GM12878 (cell line): ENCODE measurements at regions not wholly inside any gene's neighbourhood (a gene's known extent, or its start where the extent isn't known, plus 50 kb on each side); places are given as distances from the start of the nearest gene placed in this dataset.

Source experiments
- ATAC-seq: fragments of 200-7000 bp; cut with Tn5 transposase; 3 replicates; pipeline ENCODE4 v1.9.1; 2020; ENCODE audit warnings: mild to moderate bottlenecking, moderate library complexity
- BruUV-seq: library from RNA; stranded (reverse); fragments of 400-500 nt; replicated peaks from 2 replicates; lab custom pipeline; 2021; lab: Mats Ljungman, UMichigan
- CTCF ChIA-PET: fragments of 300-600 bp; sonication (Branson Sonifier 250); formaldehyde crosslinking; extraction: SDS; loops from one replicate; lab custom pipeline; 2021; ENCODE audit warnings: inconsistent platforms; lab: Yijun Ruan, JAX
- POLR2A ChIA-PET: fragments of 350-600 bp; formaldehyde crosslinking; extraction: SDS; loops from one replicate; lab custom pipeline; 2021; ENCODE audit warnings: inconsistent platforms; lab: Charles Lee
- RAD21 ChIA-PET: fragments of 300-600 bp; sonication (Branson Sonifier 250); formaldehyde crosslinking; loops from one replicate; lab custom pipeline; 2023; ENCODE audit warnings: antibody characterized with exemption; ENCODE audit not compliant: unreplicated experiment; lab: Charles Lee
- SMC1A ChIA-PET: fragments of 300-600 bp; sonication (Branson Sonifier 250); formaldehyde crosslinking; loops from one replicate; lab custom pipeline; 2023; ENCODE audit not compliant: unreplicated experiment, uncharacterized antibody; lab: Charles Lee
- DNase-seq: peaks from one replicate; pipeline ENCODE4 v3.0.0-alpha.2; 2011; ENCODE audit warnings: low read depth, low spot score
- FAIRE-seq: peaks from 3 replicates; lab custom pipeline; 2011; peaks lifted over from hg19 to GRCh38; lab: Jason Lieb, UNC
- H2AFZ ChIP-seq: 2 replicates; pipeline ENCODE4 v1.6.0; 2011; ENCODE audit warnings: low read depth, low read length, control low read depth; ENCODE audit not compliant: control insufficient read depth
- H3K27ac ChIP-seq: 2 replicates; pipeline ENCODE4 v1.5.1; 2011; ENCODE audit warnings: control low read depth; ENCODE audit not compliant: control insufficient read depth, insufficient read depth
- H3K27me3 ChIP-seq, 2 experiments: replicated peaks in 1 of 2; 2 replicates each; pipeline versions ENCODE4 v1.6.0 to v1.6.1; 2011; ENCODE audit warnings: low read length in 1 of 2; ENCODE audit not compliant: control insufficient read depth in 2 of 2, insufficient read depth in 2 of 2
- H3K36me3 ChIP-seq, 2 experiments: 2 replicates each; pipeline ENCODE4 v1.5.1; 2011; ENCODE audit warnings: low read length in 1 of 2; ENCODE audit not compliant: control insufficient read depth in 2 of 2, insufficient read depth in 2 of 2
- H3K4me1 ChIP-seq: 2 replicates; pipeline ENCODE4 v1.6.1; 2011; ENCODE audit warnings: mild to moderate bottlenecking, low read length, moderate library complexity, mixed read lengths; ENCODE audit not compliant: control insufficient read depth, insufficient read depth
- H3K4me2 ChIP-seq: 2 replicates; pipeline ENCODE4 v1.6.0; 2011; ENCODE audit warnings: control low read depth; ENCODE audit not compliant: control insufficient read depth, insufficient read depth
- H3K4me3 ChIP-seq: fragments of 200-600 bp; sonication (generic); 2 replicates; pipeline ENCODE4 v1.5.1; 2016
- H3K79me2 ChIP-seq: 2 replicates; pipeline ENCODE4 v1.6.0; 2011; ENCODE audit warnings: low read length; ENCODE audit not compliant: control insufficient read depth, insufficient read depth
- H3K9ac ChIP-seq: 2 replicates; pipeline ENCODE4 v1.8.0; 2011; ENCODE audit warnings: low read length, control low read depth, mixed read lengths; ENCODE audit not compliant: control insufficient read depth, insufficient read depth
- H3K9me3 ChIP-seq: replicated peaks from 3 replicates; pipeline ENCODE4 v1.5.1; 2011; ENCODE audit warnings: mild to moderate bottlenecking, low read length; ENCODE audit not compliant: control insufficient read depth, insufficient read depth
- H4K20me1 ChIP-seq: 2 replicates; pipeline ENCODE4 v1.6.0; 2011; ENCODE audit not compliant: control insufficient read depth, insufficient read depth
- BMI1 ChIP-seq: fragments of 450-650 bp; IDR thresholded peaks from 2 replicates; pipeline ENCODE4 v1.6.1; 2016; ENCODE audit warnings: mild to moderate bottlenecking, moderate library complexity, borderline replicate concordance
- EGR1 ChIP-seq, 2 experiments: IDR thresholded peaks; 1 replicate in 1 of 2; 2 replicates in 1 of 2; pipeline ENCODE4 v1.6.1; 2011 to 2012; ENCODE audit warnings: low read depth in 2 of 2, low read length in 2 of 2, borderline replicate concordance in 1 of 2, mild to moderate bottlenecking in 1 of 2, moderate library complexity in 1 of 2
- NFIC ChIP-seq: IDR thresholded peaks from 2 replicates; pipeline ENCODE4 v1.6.1; 2012; ENCODE audit warnings: low read depth, mild to moderate bottlenecking, inconsistent platforms, low read length, moderate library complexity
- NR2C1 ChIP-seq: fragments of 450-650 bp; IDR thresholded peaks from 2 replicates; pipeline ENCODE4 v1.6.1; 2017; ENCODE audit warnings: antibody characterized with exemption, mild to moderate bottlenecking, moderate library complexity
- POLR2A ChIP-seq: IDR thresholded peaks from 2 replicates; pipeline ENCODE4 v1.6.1; 2011; ENCODE audit warnings: low read depth, mild to moderate bottlenecking, low read length
- SMARCA5 ChIP-seq: fragments of 450-650 bp; IDR thresholded peaks from 2 replicates; pipeline ENCODE4 v1.6.1; 2017; ENCODE audit warnings: mild to moderate bottlenecking
- SPI1 ChIP-seq: IDR thresholded peaks from 2 replicates; pipeline ENCODE4 v1.6.1; 2011; ENCODE audit warnings: low read depth, mild to moderate bottlenecking, low read length, moderate library complexity, borderline replicate concordance; ENCODE audit not compliant: insufficient read depth
- SUZ12 ChIP-seq: fragments of 200-600 bp; sonication (generic); IDR thresholded peaks from one replicate; pipeline ENCODE4 v1.6.1; 2018; ENCODE audit warnings: antibody characterized with exemption, mild to moderate bottlenecking; ENCODE audit not compliant: unreplicated experiment
- ZNF24 ChIP-seq: fragments of 450-650 bp; IDR thresholded peaks from 2 replicates; pipeline ENCODE4 v1.6.1; 2017; ENCODE audit warnings: antibody characterized with exemption, mild to moderate bottlenecking
- ZNF622 ChIP-seq: fragments of 450-650 bp; IDR thresholded peaks from 2 replicates; pipeline ENCODE4 v1.6.1; 2017; ENCODE audit warnings: mild to moderate bottlenecking, inconsistent platforms
- WGBS: methylation state at CpG from one replicate; pipeline ENCODE4 v1.1.6; 2016; ENCODE audit warnings: low lambda C conversion rate; ENCODE audit not compliant: insufficient replicate concordance, insufficient coverage; ENCODE audit errors: missing lambda C conversion rate; 5-methylcytosine and 5-hydroxymethylcytosine counted together
- in situ Hi-C: fragments of 300-500 bp; cut with MboI; formaldehyde crosslinking; loops from 9 replicates; pipeline ENCODE4 v1.14.3; 2018; ENCODE audit warnings: mixed read lengths
- intact Hi-C: fragments of 100-400 bp; cut with micrococcal nuclease; formaldehyde crosslinking; loops from one replicate; pipeline ENCODE4 v1.14.2; 2022; ENCODE audit not compliant: unreplicated experiment
- TF ChIP-seq, protein P1 (sequence below): fragments of 450-650 bp; IDR thresholded peaks from 2 replicates; pipeline ENCODE4 v1.6.1; 2017; ENCODE audit warnings: borderline replicate concordance
- TF ChIP-seq, protein P2 (sequence below): IDR thresholded peaks from 2 replicates; pipeline ENCODE4 v1.6.1; 2012; ENCODE audit warnings: improper control_type of control experiment, low read depth, low read length; ENCODE audit not compliant: insufficient replicate concordance

DNA sequence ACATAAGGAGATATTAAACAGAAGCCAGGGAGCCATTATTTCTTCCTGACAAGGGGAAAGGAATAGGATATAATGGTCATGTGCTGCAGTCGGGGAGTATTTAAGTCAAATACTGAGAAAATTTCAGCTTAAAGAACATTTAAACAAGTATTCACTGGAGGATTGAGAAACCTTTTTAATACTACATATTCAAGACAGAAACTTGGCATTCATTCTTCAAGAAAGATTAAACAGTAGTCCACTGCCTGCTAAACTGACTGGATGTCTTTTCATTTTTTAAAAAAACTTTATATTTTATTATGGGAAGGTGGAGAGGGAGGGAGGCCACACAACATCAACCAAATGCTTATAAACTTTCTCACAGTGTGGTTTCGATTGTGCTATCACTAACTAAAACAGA, 107.4 kb upstream of the CBLB start:
- RAD21 ChIA-PET, result no interaction called here
- Histone ChIP-seq H3K79me2 (no peaks in the 10 kb centered on the region), H3K27ac (no peak overlapping the region), H3K27me3 (no peaks in the 10 kb centered on the region), H4K20me1 (no peaks in the 10 kb centered on the region), H3K4me3 (no peak overlapping the region), H3K4me2 (no peak overlapping the region), H3K9me3 (peaks cover 5% of the 10 kb centered on the region; the same call in 2 of the 3 replicates), H3K9ac (no peak overlapping the region), H3K36me3 (no peaks in the 10 kb centered on the region), H3K4me1 (no peaks in the 10 kb centered on the region), H2AFZ (no peak overlapping the region)
- in situ Hi-C loops (no loop called here), intact Hi-C loops (no loop called here)
- CTCF ChIA-PET, result no interaction called here
- TF ChIP-seq, protein P1, sequence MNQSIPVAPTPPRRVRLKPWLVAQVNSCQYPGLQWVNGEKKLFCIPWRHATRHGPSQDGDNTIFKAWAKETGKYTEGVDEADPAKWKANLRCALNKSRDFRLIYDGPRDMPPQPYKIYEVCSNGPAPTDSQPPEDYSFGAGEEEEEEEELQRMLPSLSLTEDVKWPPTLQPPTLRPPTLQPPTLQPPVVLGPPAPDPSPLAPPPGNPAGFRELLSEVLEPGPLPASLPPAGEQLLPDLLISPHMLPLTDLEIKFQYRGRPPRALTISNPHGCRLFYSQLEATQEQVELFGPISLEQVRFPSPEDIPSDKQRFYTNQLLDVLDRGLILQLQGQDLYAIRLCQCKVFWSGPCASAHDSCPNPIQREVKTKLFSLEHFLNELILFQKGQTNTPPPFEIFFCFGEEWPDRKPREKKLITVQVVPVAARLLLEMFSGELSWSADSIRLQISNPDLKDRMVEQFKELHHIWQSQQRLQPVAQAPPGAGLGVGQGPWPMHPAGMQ, result no peak
- TF ChIP-seq EGR1 (IDR thresholded peaks at IDR 0.05; ENCODE audit: borderline replicate concordance in 1 of 2, low read depth in 2 of 2, low read length in 2 of 2) (no peak), ZNF622 (no peak), NFIC (no peak), SPI1 (no peak), NR2C1 (no peak), POLR2A (no peak), BMI1 (no peak), SMARCA5 (no peak), SUZ12 (no peak), ZNF24 (no peak)
- TF ChIP-seq, protein P2, sequence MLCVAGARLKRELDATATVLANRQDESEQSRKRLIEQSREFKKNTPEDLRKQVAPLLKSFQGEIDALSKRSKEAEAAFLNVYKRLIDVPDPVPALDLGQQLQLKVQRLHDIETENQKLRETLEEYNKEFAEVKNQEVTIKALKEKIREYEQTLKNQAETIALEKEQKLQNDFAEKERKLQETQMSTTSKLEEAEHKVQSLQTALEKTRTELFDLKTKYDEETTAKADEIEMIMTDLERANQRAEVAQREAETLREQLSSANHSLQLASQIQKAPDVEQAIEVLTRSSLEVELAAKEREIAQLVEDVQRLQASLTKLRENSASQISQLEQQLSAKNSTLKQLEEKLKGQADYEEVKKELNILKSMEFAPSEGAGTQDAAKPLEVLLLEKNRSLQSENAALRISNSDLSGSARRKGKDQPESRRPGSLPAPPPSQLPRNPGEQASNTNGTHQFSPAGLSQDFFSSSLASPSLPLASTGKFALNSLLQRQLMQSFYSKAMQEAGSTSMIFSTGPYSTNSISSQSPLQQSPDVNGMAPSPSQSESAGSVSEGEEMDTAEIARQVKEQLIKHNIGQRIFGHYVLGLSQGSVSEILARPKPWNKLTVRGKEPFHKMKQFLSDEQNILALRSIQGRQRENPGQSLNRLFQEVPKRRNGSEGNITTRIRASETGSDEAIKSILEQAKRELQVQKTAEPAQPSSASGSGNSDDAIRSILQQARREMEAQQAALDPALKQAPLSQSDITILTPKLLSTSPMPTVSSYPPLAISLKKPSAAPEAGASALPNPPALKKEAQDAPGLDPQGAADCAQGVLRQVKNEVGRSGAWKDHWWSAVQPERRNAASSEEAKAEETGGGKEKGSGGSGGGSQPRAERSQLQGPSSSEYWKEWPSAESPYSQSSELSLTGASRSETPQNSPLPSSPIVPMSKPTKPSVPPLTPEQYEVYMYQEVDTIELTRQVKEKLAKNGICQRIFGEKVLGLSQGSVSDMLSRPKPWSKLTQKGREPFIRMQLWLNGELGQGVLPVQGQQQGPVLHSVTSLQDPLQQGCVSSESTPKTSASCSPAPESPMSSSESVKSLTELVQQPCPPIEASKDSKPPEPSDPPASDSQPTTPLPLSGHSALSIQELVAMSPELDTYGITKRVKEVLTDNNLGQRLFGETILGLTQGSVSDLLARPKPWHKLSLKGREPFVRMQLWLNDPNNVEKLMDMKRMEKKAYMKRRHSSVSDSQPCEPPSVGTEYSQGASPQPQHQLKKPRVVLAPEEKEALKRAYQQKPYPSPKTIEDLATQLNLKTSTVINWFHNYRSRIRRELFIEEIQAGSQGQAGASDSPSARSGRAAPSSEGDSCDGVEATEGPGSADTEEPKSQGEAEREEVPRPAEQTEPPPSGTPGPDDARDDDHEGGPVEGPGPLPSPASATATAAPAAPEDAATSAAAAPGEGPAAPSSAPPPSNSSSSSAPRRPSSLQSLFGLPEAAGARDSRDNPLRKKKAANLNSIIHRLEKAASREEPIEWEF, result no peak
- SMC1A ChIA-PET, result interaction anchor here (1.0 to 1.4 kb wide), 3 partner anchors 8 to 68 kb away, joined by 3 read pairs; no protein-coding TSS in a partner anchor
- BruUV-seq, result no TSS peak
- POLR2A ChIA-PET, result interaction anchor here (0.6 kb wide), 1 partner anchor 103 kb away, joined by 3 read pairs; no protein-coding TSS in a partner anchor
- DNase-seq (no peak), FAIRE-seq (no peak), ATAC-seq (no peak)
- WGBS, result 94% methylated on average over 2 of the region's 2 CpGs
